GM20000 (cell line): ENCODE measurements at regions not wholly inside any gene's neighbourhood (a gene's known extent, or its start where the extent isn't known, plus 50 kb on each side); places are given as distances from the start of the nearest gene placed in this dataset.
"Not testable (repeated sequence)": the region's sequence is repeated elsewhere in the genome, so short reads cannot be mapped to it uniquely, and the experiment has no call there.

ENCODE experiments used
- DNase-seq: peaks from one replicate; pipeline ENCODE4 v3.0.0; 2012; ENCODE audit warnings: low spot score
- CTCF ChIP-seq: IDR thresholded peaks from 2 replicates; pipeline ENCODE4 v1.5.1; 2012; ENCODE audit warnings: mild to moderate bottlenecking, control low read depth; ENCODE audit errors: extremely low read depth, missing control alignments

- no peak for TF ChIP-seq CTCF
- no peak for DNase-seq
Observed at GRCh38 chr3:193060748-193061546, 143.3 kb upstream of the MB21D2 start.

GRCh38 chr3:193068365-193068764, 150.7 kb upstream of the MB21D2 start:
- DNase-seq, result no peak
- no peak for TF ChIP-seq CTCF

GRCh38 chr3:193069732-193070131, 152.1 kb upstream of the MB21D2 start:
- DNase-seq, result not testable (repeated sequence)

GRCh38 chr3:193078996-193079753, 161.5 kb upstream of the MB21D2 start:
- DNase-seq, result no peak
- no peak for TF ChIP-seq CTCF

- no peak for TF ChIP-seq CTCF
Observed at GRCh38 chr3:193080821-193081365, 160.1 kb upstream of the PLAAT1 start.

GRCh38 chr3:193085655-193086054, 155.4 kb upstream of the PLAAT1 start:
- no peak for TF ChIP-seq CTCF
- DNase-seq, result no peak

More at GRCh38 chr3:193080821-193081365, 160.1 kb upstream of the PLAAT1 start:
- DNase-seq, result no peak

GRCh38 chr3:193086681-193087080, 154.3 kb upstream of the PLAAT1 start:
- no peak for DNase-seq

More at GRCh38 chr3:193086681-193087080, 154.3 kb upstream of the PLAAT1 start:
- no peak for TF ChIP-seq CTCF
